ENCODE measurements at regions not wholly inside any gene's neighbourhood (a gene's known extent, or its start where the extent isn't known, plus 50 kb on each side); places are given as distances from the start of the nearest gene placed in this dataset.
"Not testable (repeated sequence)": the region's sequence is repeated elsewhere in the genome, so short reads cannot be mapped to it uniquely, and the experiment has no call there.

DNA sequence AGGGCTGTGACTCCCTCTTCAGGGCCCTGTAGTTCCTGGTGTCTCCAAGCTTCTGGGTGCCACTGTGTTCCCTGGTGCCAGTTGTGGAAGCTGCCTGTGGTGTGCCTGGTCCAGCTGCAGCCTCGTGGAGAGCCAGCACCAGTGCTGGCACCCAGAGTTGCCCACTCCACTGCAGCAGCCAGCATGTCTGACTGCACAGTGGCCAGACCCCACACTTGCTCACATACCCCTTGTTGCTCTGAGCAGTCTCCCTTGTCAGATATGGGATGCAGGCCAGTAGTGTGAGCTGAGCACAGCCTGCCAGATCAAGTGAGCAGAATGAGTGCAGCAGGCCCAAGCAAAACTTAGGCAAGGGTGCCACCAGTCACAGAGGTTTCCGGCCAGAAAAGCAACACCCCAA lies 108.6 kb downstream of the ZMAT1 start:
- DNase-seq (ENCODE audit: low read depth, low spot score): no peak

DNA sequence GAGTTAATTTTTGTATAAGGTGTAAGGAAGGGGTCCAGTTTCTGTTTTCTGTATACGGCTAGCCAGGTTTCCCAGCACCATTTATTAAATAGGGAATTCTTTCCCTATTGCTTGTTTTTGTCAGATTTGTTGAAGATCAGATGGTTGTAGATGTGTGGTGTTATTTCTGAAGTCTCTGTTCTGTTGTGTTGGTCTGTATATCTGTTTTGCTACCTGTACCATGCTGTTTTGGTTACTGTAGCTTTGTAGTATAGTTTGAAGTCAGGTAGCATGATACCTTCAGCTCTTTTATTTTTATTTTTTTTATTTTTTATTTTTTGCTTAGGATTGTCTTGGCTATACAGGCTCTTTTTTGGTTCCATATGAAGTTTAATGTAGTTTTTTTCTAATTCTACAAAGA lies 114.1 kb downstream of the ZMAT1 start:
- DNase-seq (ENCODE audit: low read depth, low spot score): not testable (repeated sequence)

GRCh38 chrX:101813200-101813599 lies 118.6 kb downstream of the ZMAT1 start:
- DNase-seq (ENCODE audit: low read depth, low spot score): no peak

DNA sequence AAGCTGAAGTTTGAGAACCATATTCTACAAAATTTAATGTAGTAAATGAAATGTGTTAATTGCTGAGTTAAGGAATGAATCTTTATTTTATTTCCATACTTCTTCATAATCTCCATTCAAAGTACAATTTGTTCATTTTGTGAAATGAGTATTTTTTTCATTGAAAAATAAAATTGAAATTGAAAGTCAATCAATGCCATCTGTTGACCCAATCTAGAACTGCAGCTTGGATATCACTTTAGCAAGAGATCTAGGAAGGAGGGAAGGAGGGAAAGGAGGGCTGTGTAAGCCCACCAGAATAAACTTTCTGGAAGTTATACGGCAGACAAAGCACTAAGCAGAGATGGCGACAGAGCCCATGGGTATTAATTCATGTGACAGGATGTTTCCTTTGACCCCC lies 128.4 kb downstream of the ZMAT1 start:
- DNase-seq (ENCODE audit: low read depth, low spot score): no peak

DNA sequence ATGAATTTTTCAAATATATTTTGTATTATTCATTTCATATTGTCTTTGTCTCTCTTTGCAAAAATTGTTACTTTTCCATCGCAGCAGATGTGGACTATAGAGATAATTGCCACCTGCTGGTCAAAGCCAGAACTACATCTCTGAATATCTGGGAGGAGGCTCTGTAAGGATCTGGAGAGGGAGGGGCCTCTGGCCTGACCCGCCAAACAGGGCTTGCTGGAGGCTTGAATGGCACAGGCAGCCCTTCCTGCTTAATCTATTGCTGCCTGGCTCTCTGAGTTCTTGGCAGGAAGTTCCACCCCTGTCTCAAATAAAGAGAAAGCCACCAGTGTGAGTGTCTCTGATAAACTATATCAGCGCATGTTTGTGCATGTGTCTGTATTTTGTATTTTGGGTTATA lies 132.4 kb downstream of the ZMAT1 start:
- DNase-seq (ENCODE audit: low read depth, low spot score): peak; percentile 60

GRCh38 chrX:101787934-101788333 lies 128.3 kb upstream of the ARMCX2 start:
- DNase-seq (ENCODE audit: low read depth, low spot score): no peak

DNA sequence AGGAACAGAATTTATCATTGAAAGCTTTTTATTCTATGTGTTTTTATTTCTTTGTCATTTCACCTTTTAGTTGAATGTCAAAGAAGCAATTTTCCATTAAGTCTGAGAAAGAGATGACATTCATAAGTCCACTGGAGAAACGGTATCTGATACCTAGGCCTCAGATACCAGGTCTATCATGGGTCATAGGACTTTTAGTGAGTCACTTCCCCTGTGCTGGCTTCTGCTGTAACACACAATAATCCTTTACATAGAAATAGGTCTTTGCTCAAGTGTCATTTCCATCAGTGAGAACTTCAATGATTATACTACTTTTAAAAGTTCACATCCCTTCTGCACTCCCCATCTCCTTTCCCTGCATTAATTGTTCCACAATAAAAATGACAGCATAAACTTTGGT lies 125.5 kb upstream of the ARMCX2 start:
- no peak for DNase-seq (ENCODE audit: low read depth, low spot score)

DNA sequence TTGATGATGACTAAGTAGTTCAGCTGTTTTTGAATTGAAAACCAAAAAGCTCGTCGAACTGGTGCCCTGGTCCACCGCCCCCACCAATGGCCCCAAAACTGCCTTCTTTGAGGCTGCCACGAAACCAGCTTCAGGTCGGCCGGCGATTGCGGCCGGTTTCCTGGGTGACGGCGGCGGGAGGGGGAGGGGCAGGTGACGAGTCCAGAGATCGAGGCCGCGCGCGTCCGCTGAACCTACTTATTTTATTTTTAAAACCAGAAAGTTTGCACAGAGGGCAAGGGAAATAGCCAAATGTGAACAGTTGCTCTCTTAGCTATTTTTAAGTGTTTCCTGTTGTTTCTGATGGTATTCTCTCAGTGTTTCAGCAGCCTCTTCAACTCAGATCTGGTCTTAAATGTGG lies 120.8 kb upstream of the ARMCX2 start:
- not testable (repeated sequence) for DNase-seq (ENCODE audit: low read depth, low spot score)

DNA sequence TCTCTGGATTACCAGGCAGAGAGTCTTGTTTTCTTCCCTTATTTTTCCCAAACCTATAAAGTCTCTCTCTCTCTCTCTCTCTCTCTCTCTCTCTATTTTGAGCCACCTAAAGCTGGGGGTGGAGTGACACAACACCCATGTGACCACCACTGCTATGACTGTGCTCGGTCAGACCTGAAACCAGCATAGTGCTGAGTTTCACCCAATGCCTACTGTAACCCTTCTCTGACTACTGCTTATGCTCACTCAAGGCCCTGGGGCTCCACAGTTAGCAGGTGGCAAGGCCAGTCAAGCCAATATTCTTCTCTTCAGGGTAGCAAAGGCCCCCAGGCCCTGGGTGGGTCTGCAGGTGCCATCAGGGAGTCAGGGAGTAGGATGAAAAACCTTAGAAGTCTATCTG lies 114.7 kb upstream of the ARMCX2 start:
- no peak for DNase-seq (ENCODE audit: low read depth, low spot score)

GRCh38 chrX:101764538-101764937 lies 104.9 kb upstream of the ARMCX2 start:
- DNase-seq (ENCODE audit: low read depth, low spot score): no peak

- peak; percentile 10 for DNase-seq (ENCODE audit: low read depth, low spot score)
These were observed 99.3 kb upstream of the ARMCX2 start for GRCh38 chrX:101759000-101759399.

GRCh38 chrX:101750744-101751143 lies 91.1 kb upstream of the ARMCX2 start:
- no peak for DNase-seq (ENCODE audit: low read depth, low spot score)

DNA sequence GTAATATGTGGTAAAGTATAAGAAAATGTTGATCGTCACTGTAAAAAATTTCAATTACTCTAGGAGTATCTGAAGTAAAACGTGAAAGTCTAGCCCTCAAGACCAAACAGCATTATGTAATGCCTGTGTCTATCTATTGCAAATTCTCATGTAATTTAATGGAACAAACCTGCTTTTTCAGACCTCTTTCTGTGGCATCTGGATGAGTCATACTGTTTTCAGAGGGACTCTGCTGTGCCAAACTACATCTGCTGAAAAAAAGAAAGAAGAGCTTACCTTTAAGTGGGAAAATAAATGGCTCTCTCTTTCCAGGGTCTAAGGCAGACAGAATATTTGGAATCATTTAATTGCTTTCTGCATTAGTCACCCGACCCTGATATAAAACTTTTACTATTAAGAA lies 89.8 kb upstream of the ARMCX2 start:
- no peak for DNase-seq (ENCODE audit: low read depth, low spot score)

- no peak for DNase-seq (ENCODE audit: low read depth, low spot score)
These were observed 85.4 kb upstream of the ARMCX2 start for GRCh38 chrX:101745046-101745445.

- no peak for DNase-seq (ENCODE audit: low read depth, low spot score)
These were observed 84.4 kb upstream of the ARMCX2 start for GRCh38 chrX:101744085-101744484.

- DNase-seq (ENCODE audit: low read depth, low spot score): no peak
These were observed 81.0 kb upstream of the ARMCX2 start for GRCh38 chrX:101740642-101741041.

GRCh38 chrX:101738867-101739266 lies 79.2 kb upstream of the ARMCX2 start:
- DNase-seq (ENCODE audit: low read depth, low spot score): not testable (repeated sequence)

DNA sequence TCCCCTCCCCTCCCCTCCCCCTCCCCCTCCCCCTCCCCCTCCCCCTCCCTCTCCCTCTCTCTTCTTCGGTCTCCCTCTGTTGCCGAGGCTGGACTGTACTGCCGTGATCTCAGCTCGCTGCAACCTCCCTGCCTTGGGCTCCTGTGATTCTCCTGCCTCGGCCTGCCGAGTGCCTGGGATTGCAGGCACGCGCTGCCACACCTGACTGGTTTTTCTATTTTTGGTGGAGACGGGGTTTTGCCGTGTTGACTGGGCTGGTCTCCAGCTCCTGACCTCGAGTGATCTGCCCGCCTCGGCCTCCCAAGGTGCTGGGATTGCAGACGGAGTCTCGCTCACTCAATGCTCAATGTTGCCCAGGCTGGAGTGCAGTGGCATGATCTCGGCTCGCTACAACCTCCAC lies 78.8 kb upstream of the ARMCX2 start:
- DNase-seq (ENCODE audit: low read depth, low spot score): not testable (repeated sequence)

- DNase-seq (ENCODE audit: low read depth, low spot score): no peak
These were observed 77.0 kb upstream of the ARMCX2 start for GRCh38 chrX:101736651-101737050.

DNA sequence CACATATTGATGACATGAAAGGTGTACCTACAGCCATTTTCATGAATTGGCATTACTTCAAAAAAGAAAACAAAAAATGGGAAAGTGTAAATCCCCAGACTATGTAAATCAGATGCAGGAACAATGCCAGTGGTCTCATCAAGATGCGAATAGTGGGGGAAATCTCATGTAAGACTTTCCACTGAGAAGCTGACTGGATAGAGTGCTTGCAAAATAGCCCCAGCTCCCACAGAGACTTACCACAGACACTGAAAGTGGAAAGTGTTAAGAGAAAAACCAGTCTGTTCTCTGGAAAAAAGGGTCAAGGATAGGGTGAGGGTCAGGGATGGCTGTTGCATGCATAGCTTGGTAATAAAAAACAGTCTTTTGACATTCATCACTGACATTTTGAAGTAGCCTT lies 73.2 kb upstream of the ARMCX2 start:
- DNase-seq (ENCODE audit: low read depth, low spot score): no peak

GRCh38 chrX:101729986-101730385 lies 70.3 kb upstream of the ARMCX2 start:
- no peak for DNase-seq (ENCODE audit: low read depth, low spot score)
